OCI-LY1 (cell line): ENCODE measurements at regions not wholly inside any gene's neighbourhood (a gene's known extent, or its start where the extent isn't known, plus 50 kb on each side); places are given as distances from the start of the nearest gene placed in this dataset.

Source experiments
- CTCF ChIP-seq: fragments of 200-600 bp; sonication (generic), shearing (Covaris generic); IDR thresholded peaks from 2 replicates; pipeline ENCODE4 v1.5.1; 2017; ENCODE audit warnings: mild to moderate bottlenecking, antibody characterized with exemption, low read length, moderate library complexity, mixed read lengths
- EZH2 ChIP-seq: fragments of 200-600 bp; sonication (generic), shearing (Covaris generic); IDR thresholded peaks from 2 replicates; pipeline ENCODE4 v1.8.0; 2017; ENCODE audit warnings: borderline replicate concordance, mixed run types, mild to moderate bottlenecking, antibody characterized with exemption, low read length, moderate library complexity, mixed read lengths

GRCh38 chr4:28006021-28006420 is 1145.4 kb downstream of the STIM2 start:
- TF ChIP-seq CTCF (no peak), EZH2 (no peak)
